DOHH2 (cell line): ENCODE measurements at regions not wholly inside any gene's neighbourhood (a gene's known extent, or its start where the extent isn't known, plus 50 kb on each side); places are given as distances from the start of the nearest gene placed in this dataset.
"Not testable (repeated sequence)": the region's sequence is repeated elsewhere in the genome, so short reads cannot be mapped to it uniquely, and the experiment has no call there.

Experiments used
- H3F3A ChIP-seq: fragments of 200-600 bp; sonication (generic), shearing (Covaris generic); 2 replicates; pipeline ENCODE4 v1.6.0; 2016; ENCODE audit warnings: antibody characterized with exemption, mild to moderate bottlenecking; ENCODE audit not compliant: control insufficient read depth, insufficient read depth
- H3K27ac ChIP-seq: fragments of 200-600 bp; sonication (generic); 2 replicates; pipeline ENCODE4 v1.5.1; 2014; ENCODE audit warnings: low read depth, mild to moderate bottlenecking, low read length, moderate library complexity
- H3K27me3 ChIP-seq: fragments of 200-600 bp; sonication (generic); 2 replicates; pipeline ENCODE4 v1.6.1; 2014; ENCODE audit warnings: mild to moderate bottlenecking, low read length, mixed read lengths; ENCODE audit not compliant: control insufficient read depth
- H3K36me3 ChIP-seq: fragments of 200-600 bp; sonication (generic); 2 replicates; pipeline ENCODE4 v1.6.1; 2014; ENCODE audit warnings: mild to moderate bottlenecking, low read length, moderate library complexity, mixed read lengths; ENCODE audit not compliant: control insufficient read depth
- H3K4me1 ChIP-seq: fragments of 200-600 bp; sonication (generic); 2 replicates; pipeline ENCODE4 v1.6.1; 2014; ENCODE audit warnings: mild to moderate bottlenecking, low read length, mixed read lengths; ENCODE audit not compliant: control insufficient read depth
- H3K4me2 ChIP-seq: fragments of 200-600 bp; sonication (generic); 2 replicates; pipeline ENCODE4 v1.6.0; 2014; ENCODE audit warnings: mild to moderate bottlenecking, low read length, moderate library complexity
- H3K4me3 ChIP-seq: fragments of 200-600 bp; sonication (generic); 2 replicates; pipeline ENCODE4 v1.5.1; 2014; ENCODE audit warnings: mild to moderate bottlenecking, low read length, mixed read lengths
- H3K79me2 ChIP-seq: fragments of 200-600 bp; sonication (generic); 2 replicates; pipeline ENCODE4 v1.6.1; 2014; ENCODE audit warnings: mild to moderate bottlenecking, low read length, mixed read lengths; ENCODE audit not compliant: control insufficient read depth
- H3K9me2 ChIP-seq: fragments of 200-600 bp; sonication (generic); replicated peaks from 2 replicates; pipeline ENCODE4 v1.6.1; 2014; ENCODE audit warnings: mild to moderate bottlenecking, low read length, mixed read lengths; ENCODE audit not compliant: control insufficient read depth
- H3K9me3 ChIP-seq: fragments of 200-600 bp; sonication (generic); 2 replicates; pipeline ENCODE4 v1.6.1; 2014; ENCODE audit warnings: antibody characterized with exemption, low read length, mixed read lengths; ENCODE audit not compliant: control insufficient read depth, insufficient read depth
- H4K20me1 ChIP-seq: fragments of 200-600 bp; sonication (generic); 2 replicates; pipeline ENCODE4 v1.6.0; 2014; ENCODE audit warnings: low read depth, mild to moderate bottlenecking, antibody characterized with exemption, low read length, moderate library complexity; ENCODE audit not compliant: control insufficient read depth, insufficient read depth
- CTCF ChIP-seq: fragments of 200-600 bp; sonication (generic); IDR thresholded peaks from one replicate; pipeline ENCODE4 v1.5.1; 2014; ENCODE audit warnings: antibody characterized with exemption, mild to moderate bottlenecking, low read depth, low read length; ENCODE audit not compliant: poor library complexity, severe bottlenecking
- EZH2phosphoT487 ChIP-seq: fragments of 200-600 bp; sonication (generic); IDR thresholded peaks from 2 replicates; pipeline ENCODE4 v1.6.1; 2017; ENCODE audit warnings: borderline replicate concordance, mild to moderate bottlenecking, antibody characterized with exemption, low read length, moderate library complexity, mixed read lengths

GRCh38 chr6:176766-177165 lies 115.5 kb upstream of the DUSP22 start:
- Histone ChIP-seq H3K27ac (no peak overlapping the region), H3K4me2 (no peak overlapping the region), H3K4me3 (no peak overlapping the region), H3K36me3 (no peaks in the 10 kb centered on the region), H3K4me1 (peaks cover 16% of the 10 kb centered on the region), H3K9me2 (no peaks in the 10 kb centered on the region), H3K9me3 (peaks cover 8% of the 10 kb centered on the region), H3F3A (no peaks in the 10 kb centered on the region), H4K20me1 (no peaks in the 10 kb centered on the region), H3K79me2 (no peaks in the 10 kb centered on the region), H3K27me3 (no peaks in the 10 kb centered on the region)
- TF ChIP-seq CTCF (no peak), EZH2phosphoT487 (no peak)

- Histone ChIP-seq H3K27me3 (no peaks in the 10 kb centered on the region), H3K4me1 (peaks cover 22% of the 10 kb centered on the region), H3K4me2 (no peak overlapping the region), H3K79me2 (no peaks in the 10 kb centered on the region), H3K36me3 (no peaks in the 10 kb centered on the region), H4K20me1 (no peaks in the 10 kb centered on the region), H3K27ac (no peak overlapping the region), H3K9me2 (no peaks in the 10 kb centered on the region), H3K9me3 (peaks cover 8% of the 10 kb centered on the region), H3F3A (no peaks in the 10 kb centered on the region), H3K4me3 (no peak overlapping the region)
- TF ChIP-seq CTCF (no peak), EZH2phosphoT487 (no peak)
Measured at GRCh38 chr6:178119-178518, 114.2 kb upstream of the DUSP22 start.

GRCh38 chr6:178929-179328 lies 113.4 kb upstream of the DUSP22 start:
- H3K4me3 ChIP-seq, H4K20me1 ChIP-seq, H3K79me2 ChIP-seq, H3K4me2 ChIP-seq, H3K27ac ChIP-seq, H3K9me3 ChIP-seq, H3K9me2 ChIP-seq, H3F3A ChIP-seq, H3K27me3 ChIP-seq, H3K36me3 ChIP-seq: not testable (repeated sequence)
- peaks cover 30% of the 10 kb centered on the region for H3K4me1 ChIP-seq

- Histone ChIP-seq H3K27me3 (no peaks in the 10 kb centered on the region), H3K4me2 (no peak overlapping the region), H3K27ac (no peak overlapping the region), H3K9me2 (no peaks in the 10 kb centered on the region), H3K4me3 (no peak overlapping the region), H4K20me1 (no peaks in the 10 kb centered on the region), H3K79me2 (no peaks in the 10 kb centered on the region), H3F3A (no peaks in the 10 kb centered on the region), H3K36me3 (no peaks in the 10 kb centered on the region), H3K9me3 (peaks cover 8% of the 10 kb centered on the region), H3K4me1 (peaks cover 35% of the 10 kb centered on the region)
- TF ChIP-seq CTCF (no peak), EZH2phosphoT487 (no peak)
Measured at GRCh38 chr6:179340-179950, 112.8 kb upstream of the DUSP22 start.

GRCh38 chr6:180091-180694 lies 112.1 kb upstream of the DUSP22 start:
- H3K27ac ChIP-seq: peak overlapping the region; percentile 74
- not testable (repeated sequence) for H3K9me3 ChIP-seq, H3F3A ChIP-seq, H3K9me2 ChIP-seq, H3K79me2 ChIP-seq, H4K20me1 ChIP-seq, H3K4me3 ChIP-seq, H3K36me3 ChIP-seq, H3K27me3 ChIP-seq
- peaks cover 43% of the 10 kb centered on the region for H3K4me1 ChIP-seq
- H3K4me2 ChIP-seq: peak overlapping the region; percentile 59; the same call in 1 of the 2 replicates
